Breast epithelium (tissue), 4 donors: ENCODE measurements at regions not wholly inside any gene's neighbourhood (a gene's known extent, or its start where the extent isn't known, plus 50 kb on each side); places are given as distances from the start of the nearest gene placed in this dataset.

Source experiments
- DNase-seq, 2 donors: peaks; one replicate each; pipeline ENCODE4 v3.0.0-alpha.2; 2019; ENCODE audit warnings: low spot score in 2 of 2
- H3K27ac ChIP-seq, 2 donors: fragments of 200-600 bp; sonication (generic) in 1 of 2; one replicate each; pipeline ENCODE4 v1.5.1; 2016 to 2019; ENCODE audit warnings: mild to moderate bottlenecking in 1 of 2
- H3K27me3 ChIP-seq, 2 donors: fragments of 200-600 bp; sonication (generic) in 1 of 2; one replicate each; pipeline versions ENCODE4 v1.5.1 to v1.6.0; 2017 to 2019; ENCODE audit warnings: control low read depth in 1 of 2, mild to moderate bottlenecking in 1 of 2
- H3K36me3 ChIP-seq: fragments of 200-600 bp; one replicate; pipeline ENCODE4 v1.5.1; 2019
- H3K4me1 ChIP-seq, 2 donors: fragments of 200-600 bp; sonication (generic); one replicate each; pipeline ENCODE4 v1.5.1; 2016 to 2019; ENCODE audit warnings: control low read depth in 1 of 2
- H3K4me3 ChIP-seq, 3 donors: fragments of 200-600 bp; sonication (generic); 1 replicate in 2 of 3; 2 replicates in 1 of 3; pipeline ENCODE4 v1.5.1; 2016 to 2019; ENCODE audit warnings: mild to moderate bottlenecking in 3 of 3, moderate library complexity in 2 of 3
- H3K9me3 ChIP-seq, 2 donors: fragments of 200-600 bp; sonication (generic) in 1 of 2; one replicate each; pipeline ENCODE4 v1.5.1; 2016 to 2019; ENCODE audit warnings: control low read depth in 1 of 2
- POLR2A ChIP-seq: fragments of 450-650 bp; IDR thresholded peaks from one replicate; pipeline ENCODE4 v1.6.1; 2016; ENCODE audit warnings: antibody characterized with exemption, mild to moderate bottlenecking, moderate library complexity
- POLR2AphosphoS5 ChIP-seq, 3 donors: sonication (generic); formaldehyde crosslinking; IDR thresholded peaks; one replicate each; pipeline ENCODE4 v1.6.1; 2017; ENCODE audit warnings: antibody characterized with exemption in 3 of 3
- intact Hi-C: fragments of 100-400 bp; cut with DNase I; formaldehyde crosslinking; loops from one replicate; pipeline ENCODE4 v1.15.1; 2023; ENCODE audit warnings: low total_unique reads
- TF ChIP-seq, protein P1 (sequence below), 3 donors: fragments of 450-650 bp; IDR thresholded peaks; one replicate each; pipeline ENCODE4 v1.5.1; 2016 to 2017; ENCODE audit warnings: antibody characterized with exemption in 3 of 3, mild to moderate bottlenecking in 3 of 3, moderate library complexity in 3 of 3

GRCh38 chr2:228845162-228845925 lies 425.7 kb downstream of the PID1 start:
- TF ChIP-seq POLR2AphosphoS5 (IDR thresholded peaks at IDR 0.05) (no peak), POLR2A (no peak)
- TF ChIP-seq, protein P1, sequence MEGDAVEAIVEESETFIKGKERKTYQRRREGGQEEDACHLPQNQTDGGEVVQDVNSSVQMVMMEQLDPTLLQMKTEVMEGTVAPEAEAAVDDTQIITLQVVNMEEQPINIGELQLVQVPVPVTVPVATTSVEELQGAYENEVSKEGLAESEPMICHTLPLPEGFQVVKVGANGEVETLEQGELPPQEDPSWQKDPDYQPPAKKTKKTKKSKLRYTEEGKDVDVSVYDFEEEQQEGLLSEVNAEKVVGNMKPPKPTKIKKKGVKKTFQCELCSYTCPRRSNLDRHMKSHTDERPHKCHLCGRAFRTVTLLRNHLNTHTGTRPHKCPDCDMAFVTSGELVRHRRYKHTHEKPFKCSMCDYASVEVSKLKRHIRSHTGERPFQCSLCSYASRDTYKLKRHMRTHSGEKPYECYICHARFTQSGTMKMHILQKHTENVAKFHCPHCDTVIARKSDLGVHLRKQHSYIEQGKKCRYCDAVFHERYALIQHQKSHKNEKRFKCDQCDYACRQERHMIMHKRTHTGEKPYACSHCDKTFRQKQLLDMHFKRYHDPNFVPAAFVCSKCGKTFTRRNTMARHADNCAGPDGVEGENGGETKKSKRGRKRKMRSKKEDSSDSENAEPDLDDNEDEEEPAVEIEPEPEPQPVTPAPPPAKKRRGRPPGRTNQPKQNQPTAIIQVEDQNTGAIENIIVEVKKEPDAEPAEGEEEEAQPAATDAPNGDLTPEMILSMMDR (IDR thresholded peaks at IDR 0.05) = no peak

DNA sequence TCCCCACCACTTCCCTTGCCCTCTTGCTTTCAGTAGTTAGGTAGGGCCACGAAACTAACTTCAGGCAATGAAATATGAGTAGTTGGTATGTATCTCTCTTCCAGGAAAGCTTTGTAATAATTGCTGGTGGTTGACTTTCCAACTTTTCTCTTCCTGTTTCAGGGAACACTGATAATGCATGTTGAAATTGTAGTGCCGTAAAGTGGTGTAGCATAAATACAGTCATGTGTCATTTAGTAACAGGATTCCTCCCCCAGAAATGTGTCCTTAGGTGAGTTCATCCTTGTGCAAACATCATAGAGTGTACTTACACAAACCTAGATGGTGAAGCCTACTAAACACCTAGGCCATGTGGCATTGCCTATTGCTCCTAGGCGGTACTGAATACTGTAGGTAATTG lies 429.2 kb downstream of the PID1 start:
- H3K36me3 ChIP-seq = no peaks in the 10 kb centered on the region
- H3K9me3 ChIP-seq = no peaks in the 10 kb centered on the region
- TF ChIP-seq, protein P1 (IDR thresholded peaks at IDR 0.05) = no peak
- TF ChIP-seq POLR2AphosphoS5 (IDR thresholded peaks at IDR 0.05) (no peak), POLR2A (no peak)
- H3K27ac ChIP-seq = peak overlapping the region in 1 of 2 donors; percentile 59
- intact Hi-C loops = no loop called here
- H3K27me3 ChIP-seq = no peaks in the 10 kb centered on the region
- no peak overlapping the region for H3K4me3 ChIP-seq
- no peaks in the 10 kb centered on the region for H3K4me1 ChIP-seq
- DNase-seq = no peak

More at GRCh38 chr2:228845162-228845925, 425.7 kb downstream of the PID1 start:
- Histone ChIP-seq H3K27ac (no peak overlapping the region), H3K4me3 (no peak overlapping the region), H3K27me3 (no peaks in the 10 kb centered on the region), H3K36me3 (no peaks in the 10 kb centered on the region), H3K9me3 (no peaks in the 10 kb centered on the region), H3K4me1 (no peaks in the 10 kb centered on the region)
- DNase-seq = no peak
- intact Hi-C loops = no loop called here

DNA sequence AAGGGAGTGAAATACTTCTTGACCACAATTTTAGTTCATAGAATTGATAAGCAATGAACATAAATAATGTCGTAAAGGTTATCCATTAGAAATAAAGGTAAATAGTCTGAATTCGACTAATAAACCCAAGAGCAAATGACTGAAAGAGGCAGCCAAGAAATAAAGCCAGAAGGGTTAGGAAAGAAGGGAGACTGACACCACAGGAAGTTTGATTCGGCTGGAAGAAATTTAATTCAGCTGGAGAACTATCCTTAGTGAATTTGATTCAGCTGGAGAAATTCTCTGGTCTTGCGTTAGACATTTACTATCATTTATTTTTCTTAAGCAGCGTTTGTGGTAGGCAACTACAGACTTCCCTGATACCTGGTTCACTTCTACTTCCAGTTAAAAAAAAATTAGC lies 429.6 kb downstream of the PID1 start:
- DNase-seq = no peak
- Histone ChIP-seq H3K36me3 (no peaks in the 10 kb centered on the region), H3K27ac (peak overlapping the region in 1 of 2 donors; percentile 59)

GRCh38 chr2:228840743-228841114 lies 430.4 kb downstream of the PID1 start:
- no peak for DNase-seq
- no peaks in the 10 kb centered on the region for H3K9me3 ChIP-seq
- intact Hi-C loops = no loop called here
- TF ChIP-seq, protein P1 (IDR thresholded peaks at IDR 0.05) = no peak
- TF ChIP-seq POLR2AphosphoS5 (IDR thresholded peaks at IDR 0.05) (no peak), POLR2A (no peak)
- no peaks in the 10 kb centered on the region for H3K4me1 ChIP-seq
- no peak overlapping the region for H3K4me3 ChIP-seq
- H3K36me3 ChIP-seq = no peaks in the 10 kb centered on the region
- H3K27me3 ChIP-seq = no peaks in the 10 kb centered on the region
- peak overlapping the region; percentile 22 to 59 for H3K27ac ChIP-seq

More for the DNA sequence above, 429.6 kb downstream of the PID1 start:
- no peaks in the 10 kb centered on the region for H3K4me1 ChIP-seq
- H3K9me3 ChIP-seq = no peaks in the 10 kb centered on the region
- no peak overlapping the region for H3K4me3 ChIP-seq
- intact Hi-C loops = no loop called here
- TF ChIP-seq, protein P1 (IDR thresholded peaks at IDR 0.05) = no peak
- TF ChIP-seq POLR2A (no peak), POLR2AphosphoS5 (IDR thresholded peaks at IDR 0.05) (no peak)
- no peaks in the 10 kb centered on the region for H3K27me3 ChIP-seq

DNA sequence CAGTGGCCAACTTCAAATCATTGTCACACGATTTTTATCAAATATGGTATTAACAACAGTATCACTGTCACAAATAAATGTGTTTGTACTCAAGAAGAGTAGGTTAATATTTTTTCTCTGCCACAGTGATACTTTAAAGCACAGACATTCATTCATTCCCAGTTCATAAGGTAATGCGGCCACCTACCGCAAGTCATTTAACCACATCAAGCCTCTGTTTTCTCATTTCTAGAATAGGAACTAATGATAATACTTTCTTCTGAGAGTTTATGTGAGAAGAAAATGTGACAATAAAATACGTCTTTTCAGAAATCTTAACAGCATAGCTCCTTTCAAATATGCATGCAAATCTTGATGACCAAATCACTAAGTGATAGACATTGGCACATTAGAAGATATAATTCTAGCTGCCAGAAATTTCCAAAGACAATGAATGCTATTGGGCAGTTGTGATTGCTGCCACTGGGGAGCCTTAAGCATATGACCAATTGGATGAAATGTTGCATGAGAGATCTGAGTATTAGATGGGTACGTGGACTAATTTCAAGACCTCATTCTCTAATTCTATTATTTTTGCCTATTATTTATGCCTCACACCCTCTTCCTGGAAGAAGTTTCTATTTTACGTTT lies 430.9 kb downstream of the PID1 start:
- Histone ChIP-seq H3K4me1 (no peaks in the 10 kb centered on the region), H3K36me3 (no peaks in the 10 kb centered on the region), H3K9me3 (no peaks in the 10 kb centered on the region), H3K27me3 (no peaks in the 10 kb centered on the region), H3K27ac (peak overlapping the region in 1 of 2 donors; percentile 59), H3K4me3 (no peak overlapping the region)
- no peak for DNase-seq
- intact Hi-C loops = no loop called here
- TF ChIP-seq, protein P1 (IDR thresholded peaks at IDR 0.05) = no peak
- no peak for TF ChIP-seq POLR2A
- TF ChIP-seq POLR2AphosphoS5 (IDR thresholded peaks at IDR 0.05) = no peak
